Esophagus squamous epithelium (tissue), 4 donors: ENCODE measurements at regions not wholly inside any gene's neighbourhood (a gene's known extent, or its start where the extent isn't known, plus 50 kb on each side); places are given as distances from the start of the nearest gene placed in this dataset.
"Not testable (repeated sequence)": the region's sequence is repeated elsewhere in the genome, so short reads cannot be mapped to it uniquely, and the experiment has no call there.

ENCODE experiments used
- CTCF ChIP-seq, 6 experiments: fragments of 450-650 bp in 4 of 6; fragments of 200-600 bp in 2 of 6; sonication (generic) in 2 of 6; IDR thresholded peaks; one replicate each; pipeline ENCODE4 v1.5.1; 2016 to 2019; ENCODE audit warnings: antibody characterized with exemption in 6 of 6, mild to moderate bottlenecking in 4 of 6, moderate library complexity in 4 of 6
- POLR2A ChIP-seq, 4 donors: fragments of 450-650 bp; IDR thresholded peaks; one replicate each; pipeline ENCODE4 v1.6.1; 2017; ENCODE audit warnings: antibody characterized with exemption in 4 of 4, mild to moderate bottlenecking in 4 of 4, moderate library complexity in 3 of 4

DNA sequence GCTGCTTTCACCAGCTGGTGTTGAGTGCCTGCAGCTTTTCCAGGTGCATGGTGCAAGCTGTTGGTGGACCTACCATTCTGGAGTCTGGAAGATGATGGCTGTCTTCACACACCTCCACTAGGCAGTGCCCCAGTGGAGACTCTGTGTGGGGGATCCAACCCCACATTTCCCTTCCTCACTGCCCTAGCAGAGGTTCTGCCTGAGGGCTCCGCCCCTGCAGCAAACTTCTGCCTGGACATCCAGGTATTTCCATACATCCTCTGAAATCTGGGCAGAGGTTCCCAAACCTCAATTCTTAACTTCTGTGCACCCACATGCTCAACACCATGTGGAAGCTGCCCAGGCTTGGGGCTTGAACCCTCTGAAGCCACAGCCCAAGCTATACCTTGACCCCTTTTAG lies 172.4 kb downstream of the PHF2 start:
- TF ChIP-seq CTCF, POLR2A (IDR thresholded peaks at IDR 0.05): not testable (repeated sequence)
